ENCODE measurements at regions not wholly inside any gene's neighbourhood (a gene's known extent, or its start where the extent isn't known, plus 50 kb on each side); places are given as distances from the start of the nearest gene placed in this dataset.
A peak's percentile ranks its signal among the peaks of the same experiment; 100 is the strongest.

GRCh38 chr11:109109150-109109549 lies 312.8 kb upstream of the C11orf87 start:
- DNase-seq (ENCODE audit: insufficient read length, low spot score) (no peak), FAIRE-seq (no peak)
- TF ChIP-seq POLR2A (IDR thresholded peaks at IDR 0.05; ENCODE audit: low read depth, low read length), result no peak

DNA sequence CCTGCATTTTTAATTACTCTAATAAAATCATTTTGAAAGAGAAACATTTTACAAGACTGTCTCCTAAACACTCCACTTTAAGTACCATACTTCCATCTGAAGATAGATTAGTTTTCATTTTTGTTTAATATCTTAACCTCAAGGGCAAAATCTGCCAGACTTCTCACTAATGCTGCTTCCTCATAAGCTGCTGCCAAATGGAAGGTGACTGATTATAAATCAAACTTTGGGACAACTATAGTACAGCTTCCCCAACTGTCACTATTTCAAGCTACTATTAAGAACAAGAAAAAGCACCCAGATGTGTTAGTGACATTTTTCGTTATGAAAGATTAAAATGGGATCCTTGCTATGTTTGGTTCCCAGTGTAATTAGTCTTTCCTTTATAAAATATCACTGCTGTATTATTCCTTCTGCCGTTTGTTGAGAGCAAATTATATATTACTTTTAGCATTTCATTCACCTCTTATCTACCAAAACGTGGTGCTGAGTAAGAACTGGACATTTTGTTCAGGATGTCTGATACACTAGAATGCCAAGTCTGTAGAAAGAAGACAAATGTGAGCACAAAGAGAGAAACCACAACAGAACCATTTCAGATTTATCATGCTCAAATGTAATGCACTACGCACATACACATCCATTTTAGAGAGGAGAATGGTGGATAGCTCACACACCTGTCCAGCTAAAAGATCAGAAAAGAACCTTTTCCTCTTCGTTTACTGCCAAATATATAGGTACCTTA lies 312.2 kb upstream of the C11orf87 start:
- no peak for FAIRE-seq
- TF ChIP-seq POLR2A (IDR thresholded peaks at IDR 0.05; ENCODE audit: low read depth, low read length), result no peak

DNA sequence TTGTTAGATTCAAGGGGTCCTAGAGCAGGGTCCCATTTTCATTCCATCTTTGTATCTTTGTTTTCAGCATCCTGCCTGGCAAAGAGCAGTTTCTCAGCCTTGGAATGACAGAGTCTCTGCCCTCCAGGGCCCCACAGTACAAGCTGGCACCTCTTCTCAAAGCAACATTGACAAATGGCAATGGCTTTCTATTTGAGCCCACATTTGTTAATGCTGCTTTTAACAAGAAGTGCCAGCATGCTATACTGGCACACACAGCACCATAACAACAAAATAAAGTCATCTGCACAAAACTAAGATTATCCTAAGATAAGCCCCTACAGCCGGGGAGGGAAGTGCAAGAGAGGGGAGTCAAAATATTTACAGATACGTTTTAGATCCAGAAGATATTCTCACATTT lies 309.7 kb upstream of the C11orf87 start:
- no peak for TF ChIP-seq POLR2A (IDR thresholded peaks at IDR 0.05; ENCODE audit: low read depth, low read length)
- DNase-seq (ENCODE audit: insufficient read length, low spot score), result no peak
- FAIRE-seq, result no peak

More for the DNA sequence above, 312.2 kb upstream of the C11orf87 start:
- DNase-seq (ENCODE audit: insufficient read length, low spot score), result no peak

- FAIRE-seq (no peak), DNase-seq (ENCODE audit: insufficient read length, low spot score) (no peak)
- TF ChIP-seq POLR2A (IDR thresholded peaks at IDR 0.05; ENCODE audit: low read depth, low read length), result no peak
Observed at GRCh38 chr11:109112821-109113280, 309.1 kb upstream of the C11orf87 start.

DNA sequence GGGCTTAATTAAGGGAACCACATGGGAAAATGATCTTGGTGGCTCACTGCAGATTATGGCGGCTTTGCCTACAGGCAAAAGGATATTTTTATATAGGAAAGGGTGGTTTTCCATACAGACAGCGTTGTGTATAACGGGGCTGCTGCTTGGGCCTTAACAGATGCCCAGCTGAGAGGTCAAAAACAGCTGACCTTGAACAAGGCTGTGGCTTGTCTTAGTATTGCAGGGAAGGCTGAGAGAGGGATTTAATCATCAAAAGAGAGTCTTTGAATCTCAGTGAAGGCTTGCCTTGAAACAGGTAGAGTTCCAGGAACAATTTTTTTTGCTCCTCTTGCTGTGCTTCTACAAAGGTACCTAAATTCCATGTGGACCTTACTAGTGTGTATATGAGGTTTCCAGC lies 301.6 kb upstream of the C11orf87 start:
- no peak for TF ChIP-seq POLR2A (IDR thresholded peaks at IDR 0.05; ENCODE audit: low read depth, low read length)
- FAIRE-seq (no peak), DNase-seq (ENCODE audit: insufficient read length, low spot score) (no peak)

DNA sequence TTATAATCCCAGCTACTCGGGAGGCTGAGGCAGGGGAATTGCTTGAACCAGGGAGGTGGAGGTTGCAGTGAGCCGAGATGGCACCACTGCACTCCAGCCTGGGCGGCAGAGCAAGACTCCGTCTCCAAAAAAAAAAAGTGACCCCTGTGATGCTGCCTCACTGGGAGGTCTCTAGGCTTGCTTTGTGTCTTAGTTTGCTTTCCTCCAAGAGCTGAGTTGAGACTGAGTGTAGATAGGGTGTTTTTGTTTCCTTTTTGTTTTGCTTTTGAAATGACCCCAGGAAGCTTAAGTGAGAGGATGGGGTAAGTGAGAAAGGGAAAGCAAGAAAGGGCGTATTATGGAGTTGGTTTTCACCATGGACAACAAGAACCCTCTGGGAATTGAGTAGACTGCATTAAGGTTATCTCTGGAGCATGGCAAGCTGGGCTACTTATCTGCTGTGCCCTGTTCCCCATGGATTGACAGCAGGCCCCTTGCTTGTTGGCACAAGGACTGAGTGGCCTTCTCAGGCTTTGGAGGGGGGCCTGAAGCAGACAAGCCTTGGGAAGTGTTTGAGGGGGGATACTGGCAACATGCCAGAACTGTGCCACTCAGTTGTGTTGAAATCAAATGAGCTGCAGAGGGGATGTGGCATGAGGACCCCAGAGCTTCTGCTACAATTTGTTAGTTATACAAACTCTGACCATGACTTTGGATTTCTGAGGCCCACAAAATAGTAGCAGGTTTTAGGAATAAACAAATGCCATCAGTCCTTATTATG lies 300.6 kb upstream of the C11orf87 start:
- DNase-seq (ENCODE audit: insufficient read length, low spot score) (no peak), FAIRE-seq (no peak)
- no peak for TF ChIP-seq POLR2A (IDR thresholded peaks at IDR 0.05; ENCODE audit: low read depth, low read length)

DNA sequence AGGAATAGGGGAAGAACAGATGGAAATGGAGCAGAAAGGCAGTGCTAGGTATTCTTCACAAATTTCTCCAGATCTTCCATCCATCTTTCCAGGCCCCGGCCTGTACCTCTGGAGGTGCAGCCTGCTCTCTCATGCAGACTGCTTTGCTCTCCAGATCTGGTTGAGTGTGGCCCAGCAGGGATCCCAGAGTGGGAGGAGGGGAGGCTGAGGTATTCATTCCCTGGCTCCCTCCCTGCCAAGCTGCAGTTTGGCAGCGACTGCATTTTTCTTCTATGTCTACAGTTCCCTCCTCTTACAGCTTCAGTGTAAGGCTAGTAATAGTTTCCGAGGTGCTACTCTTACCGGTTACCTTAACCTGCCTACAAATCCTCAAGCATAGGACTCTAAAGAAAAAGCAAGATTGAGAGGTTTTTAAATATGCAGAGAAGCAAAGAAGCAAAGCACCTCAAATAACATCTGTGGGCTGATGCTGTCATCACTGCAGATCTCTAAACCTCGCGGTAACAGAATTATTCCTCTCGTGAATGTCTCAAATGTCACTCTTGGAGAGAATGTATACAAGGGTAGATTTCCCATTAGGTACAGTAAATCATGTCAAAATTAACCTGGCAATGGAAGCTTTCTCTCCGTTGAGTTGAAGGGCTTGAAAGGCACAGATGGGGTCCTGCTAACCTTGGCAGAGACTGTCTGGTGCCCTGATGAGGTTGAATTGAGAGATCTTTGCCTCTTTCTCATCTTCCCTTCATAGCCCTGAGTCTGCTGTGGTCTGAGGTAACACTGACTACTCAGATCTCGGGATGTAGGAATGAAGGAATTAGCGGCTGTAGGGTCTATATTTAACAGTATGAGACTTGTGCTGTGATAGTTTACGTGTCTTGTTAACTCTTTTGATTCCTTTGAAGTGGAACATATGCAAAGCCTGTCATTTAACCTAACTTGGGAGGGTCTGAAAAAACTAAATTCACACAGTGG lies 297.9 kb upstream of the C11orf87 start:
- TF ChIP-seq POLR2A (IDR thresholded peaks at IDR 0.05; ENCODE audit: low read depth, low read length), result no peak
- FAIRE-seq, result peak; percentile 65
- peak; percentile 5 for DNase-seq (ENCODE audit: insufficient read length, low spot score)

DNA sequence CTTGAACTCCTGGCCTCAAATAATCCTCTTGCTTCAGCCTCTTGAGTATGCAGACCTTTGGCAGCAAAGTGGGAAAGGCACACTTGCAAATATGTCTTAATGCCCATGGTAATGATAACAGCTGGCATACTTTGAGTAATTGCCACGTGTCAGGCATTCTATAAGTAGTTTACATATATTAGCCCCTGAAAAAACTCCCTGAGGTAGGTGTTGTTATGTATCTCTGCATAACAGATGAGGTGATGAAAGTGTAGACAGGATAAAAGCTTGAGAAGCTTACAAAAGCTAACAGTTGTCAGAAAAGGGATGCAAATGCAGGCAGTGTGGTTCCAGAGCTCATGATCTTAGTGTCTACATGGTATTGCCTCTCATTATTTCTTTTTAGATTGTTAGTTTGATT lies 291.1 kb upstream of the C11orf87 start:
- no peak for FAIRE-seq
- no peak for TF ChIP-seq POLR2A (IDR thresholded peaks at IDR 0.05; ENCODE audit: low read depth, low read length)
- DNase-seq (ENCODE audit: insufficient read length, low spot score), result no peak

GRCh38 chr11:109132539-109132938 lies 289.5 kb upstream of the C11orf87 start:
- no peak for DNase-seq (ENCODE audit: insufficient read length, low spot score)
- no peak for FAIRE-seq
- no peak for TF ChIP-seq POLR2A (IDR thresholded peaks at IDR 0.05; ENCODE audit: low read depth, low read length)

- DNase-seq (ENCODE audit: insufficient read length, low spot score) (no peak), FAIRE-seq (no peak)
- no peak for TF ChIP-seq POLR2A (IDR thresholded peaks at IDR 0.05; ENCODE audit: low read depth, low read length)
Observed at GRCh38 chr11:109133159-109133558, 288.8 kb upstream of the C11orf87 start.

GRCh38 chr11:109135627-109136026 lies 286.4 kb upstream of the C11orf87 start:
- FAIRE-seq, result no peak

DNA sequence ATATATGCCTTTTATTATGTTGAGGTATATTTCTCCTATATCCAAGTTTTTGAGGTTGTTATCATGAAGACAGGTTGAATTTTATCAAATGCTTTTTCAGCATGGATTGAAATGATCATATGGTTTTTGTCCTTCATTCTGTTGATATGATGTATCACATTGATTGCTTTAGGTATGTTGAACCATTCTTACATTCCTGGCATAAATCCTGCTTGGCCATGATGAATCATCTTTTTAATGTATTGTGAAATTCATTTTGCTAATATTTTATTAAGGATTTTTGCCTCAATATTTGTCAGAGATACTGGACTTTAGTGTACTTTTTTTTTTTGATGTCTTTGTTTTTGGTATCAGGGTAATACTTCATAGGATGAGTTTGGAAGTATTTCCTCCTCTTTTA lies 283.8 kb upstream of the C11orf87 start:
- no peak for DNase-seq (ENCODE audit: insufficient read length, low spot score)
- no peak for FAIRE-seq
- TF ChIP-seq POLR2A (IDR thresholded peaks at IDR 0.05; ENCODE audit: low read depth, low read length), result no peak

More at GRCh38 chr11:109135627-109136026, 286.4 kb upstream of the C11orf87 start:
- DNase-seq (ENCODE audit: insufficient read length, low spot score), result no peak
- TF ChIP-seq POLR2A (IDR thresholded peaks at IDR 0.05; ENCODE audit: low read depth, low read length), result no peak

DNA sequence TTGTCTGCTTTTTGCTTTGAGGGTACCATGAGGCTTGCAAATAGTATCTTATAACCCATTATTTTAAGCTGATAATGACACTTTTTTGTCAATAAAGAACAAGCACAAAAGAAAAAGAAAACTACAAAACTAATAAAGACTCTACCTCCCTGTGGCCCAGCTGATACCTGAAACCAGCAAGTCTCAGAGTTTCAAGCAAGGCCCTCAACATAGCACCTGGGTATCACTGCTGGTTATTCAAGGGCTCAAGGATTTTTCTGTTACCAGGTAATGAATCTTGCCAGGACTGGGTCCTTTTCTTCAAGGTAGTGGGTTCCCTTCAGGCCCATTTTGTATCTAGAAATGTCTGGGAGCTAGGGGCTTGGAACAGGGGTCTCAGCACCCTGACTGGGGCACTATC lies 281.6 kb upstream of the C11orf87 start:
- FAIRE-seq (no peak), DNase-seq (ENCODE audit: insufficient read length, low spot score) (no peak)
- TF ChIP-seq POLR2A (IDR thresholded peaks at IDR 0.05; ENCODE audit: low read depth, low read length), result no peak

Measured in H54 (cell line).